PFSK-1 (cell line): ENCODE measurements at regions not wholly inside any gene's neighbourhood (a gene's known extent, or its start where the extent isn't known, plus 50 kb on each side); places are given as distances from the start of the nearest gene placed in this dataset.

Source experiments
- FOXP2 ChIP-seq: optimal IDR thresholded peaks from 2 replicates; pipeline ENCODE3; 2011; ENCODE audit warnings: borderline replicate concordance, control low read depth, inconsistent platforms; ENCODE audit not compliant: insufficient read depth; ENCODE audit errors: extremely low read length, extremely low read depth
- POLR2AphosphoS5 ChIP-seq: IDR thresholded peaks from 2 replicates; pipeline ENCODE4 v1.6.1; 2012; ENCODE audit warnings: low read depth, mild to moderate bottlenecking, control low read depth, low read length, moderate library complexity

GRCh38 chr5:40394698-40395097, 285.0 kb upstream of the PTGER4 start:
- TF ChIP-seq POLR2AphosphoS5: no peak
- TF ChIP-seq FOXP2: no peak
